T-helper 2 cell (primary cell): ENCODE measurements at regions not wholly inside any gene's neighbourhood (a gene's known extent, or its start where the extent isn't known, plus 50 kb on each side); places are given as distances from the start of the nearest gene placed in this dataset.

Experiments used
- DNase-seq, 5 experiments: peaks; one replicate each; pipeline versions ENCODE4 v3.0.0 to v3.0.0-alpha.2; 2012 to 2022

- DNase-seq: no peak
Measured at GRCh38 chr4:13180701-13181100, 303.4 kb downstream of the RAB28 start.

- DNase-seq: no peak
Measured at GRCh38 chr4:13178621-13179020, 305.5 kb downstream of the RAB28 start.

GRCh38 chr4:13176741-13177142, 307.4 kb downstream of the RAB28 start:
- DNase-seq: no peak

GRCh38 chr4:13174926-13175325, 309.2 kb downstream of the RAB28 start:
- no peak for DNase-seq

GRCh38 chr4:13174001-13174400, 310.1 kb downstream of the RAB28 start:
- DNase-seq: no peak

GRCh38 chr4:13171292-13172057, 312.7 kb downstream of the RAB28 start:
- no peak for DNase-seq

- DNase-seq: no peak
Measured at GRCh38 chr4:13169731-13170525, 314.2 kb downstream of the RAB28 start.

GRCh38 chr4:13168326-13168725, 315.8 kb downstream of the RAB28 start:
- no peak for DNase-seq

- DNase-seq: no peak
Measured at GRCh38 chr4:13166214-13166613, 317.9 kb downstream of the RAB28 start.

- DNase-seq: no peak
Measured at GRCh38 chr4:13164783-13165331, 319.3 kb downstream of the RAB28 start.

GRCh38 chr4:13162886-13163285, 321.3 kb downstream of the RAB28 start:
- DNase-seq: no peak

- no peak for DNase-seq
Measured at GRCh38 chr4:13160920-13161319, 323.2 kb downstream of the RAB28 start.

- no peak for DNase-seq
Measured at GRCh38 chr4:13159041-13159620, 325.0 kb downstream of the RAB28 start.

GRCh38 chr4:13151194-13151593, 332.9 kb downstream of the RAB28 start:
- DNase-seq: no peak

GRCh38 chr4:13143222-13144070, 340.7 kb downstream of the RAB28 start:
- DNase-seq: no peak

- no peak for DNase-seq
Measured at GRCh38 chr4:13142726-13143125, 341.4 kb downstream of the RAB28 start.

GRCh38 chr4:13142191-13142590, 341.9 kb downstream of the RAB28 start:
- no peak for DNase-seq

- no peak for DNase-seq
Measured at GRCh38 chr4:13137390-13137789, 346.8 kb downstream of the RAB28 start.

GRCh38 chr4:13133700-13134099, 350.4 kb downstream of the RAB28 start:
- DNase-seq: no peak

- no peak for DNase-seq
Measured at GRCh38 chr4:13130848-13131247, 353.3 kb downstream of the RAB28 start.

- DNase-seq: no peak
Measured at GRCh38 chr4:13129095-13129494, 355.0 kb downstream of the RAB28 start.
